GM12878 (cell line): ENCODE measurements at regions not wholly inside any gene's neighbourhood (a gene's known extent, or its start where the extent isn't known, plus 50 kb on each side); places are given as distances from the start of the nearest gene placed in this dataset.

Experiments used
- CTCF ChIP-seq, 3 experiments: IDR thresholded peaks in 2 of 3; conservative IDR thresholded peaks in 1 of 3; 2 replicates each; pipeline ENCODE4 v1.5.1; 2011; ENCODE audit warnings: low read depth in 3 of 3, low read length in 3 of 3, mild to moderate bottlenecking in 3 of 3, control low read depth in 2 of 3, moderate library complexity in 2 of 3, inconsistent platforms in 1 of 3, mixed read lengths in 1 of 3; ENCODE audit not compliant: control insufficient read depth in 2 of 3, insufficient read depth in 1 of 3; ENCODE audit errors: extremely low read depth in 1 of 3
- FOXM1 ChIP-seq: IDR thresholded peaks from 2 replicates; pipeline ENCODE4 v1.6.1; 2012; ENCODE audit warnings: low read depth, mild to moderate bottlenecking, inconsistent platforms, low read length, moderate library complexity
- JUNB ChIP-seq: IDR thresholded peaks from 2 replicates; pipeline ENCODE4 v1.6.1; 2016; ENCODE audit warnings: antibody characterized with exemption, mild to moderate bottlenecking
- MLLT1 ChIP-seq: fragments of 450-650 bp; IDR thresholded peaks from 2 replicates; pipeline ENCODE4 v1.6.1; 2016; ENCODE audit warnings: mild to moderate bottlenecking
- NFIC ChIP-seq: IDR thresholded peaks from 2 replicates; pipeline ENCODE4 v1.6.1; 2012; ENCODE audit warnings: low read depth, mild to moderate bottlenecking, inconsistent platforms, low read length, moderate library complexity
- NFYB ChIP-seq: IDR thresholded peaks from 2 replicates; pipeline ENCODE4 v1.6.1; 2011; ENCODE audit warnings: low read depth, mild to moderate bottlenecking, low read length, improper control_type of control experiment, moderate library complexity; ENCODE audit not compliant: insufficient read depth
- PAX8 ChIP-seq: fragments of 450-650 bp; IDR thresholded peaks from 2 replicates; pipeline ENCODE4 v1.6.1; 2017; ENCODE audit warnings: mild to moderate bottlenecking, moderate library complexity
- PKNOX1 ChIP-seq: fragments of 450-650 bp; IDR thresholded peaks from 2 replicates; pipeline ENCODE4 v1.6.1; 2016; ENCODE audit warnings: mild to moderate bottlenecking
- RFX5 ChIP-seq: IDR thresholded peaks from 2 replicates; pipeline ENCODE4 v1.6.1; 2011; ENCODE audit warnings: low read depth, low read length, improper control_type of control experiment

GRCh38 chr12:84803661-84804060 is 108.9 kb downstream of the SLC6A15 start:
- no peak for TF ChIP-seq NFYB
- TF ChIP-seq NFIC = no peak
- TF ChIP-seq MLLT1 = no peak
- no peak for TF ChIP-seq CTCF (IDR thresholded peaks at IDR 0.05 in 2 of 3, conservative IDR thresholded peaks at IDR 0.05 in 1 of 3; ENCODE audit: control insufficient read depth in 2 of 3, extremely low read depth in 1 of 3, insufficient read depth in 1 of 3, low read depth in 3 of 3, low read length in 3 of 3)
- no peak for TF ChIP-seq JUNB
- no peak for TF ChIP-seq RFX5
- TF ChIP-seq PKNOX1 = no peak
- no peak for TF ChIP-seq PAX8
- no peak for TF ChIP-seq FOXM1
